PC-3 (cell line): ENCODE measurements at regions not wholly inside any gene's neighbourhood (a gene's known extent, or its start where the extent isn't known, plus 50 kb on each side); places are given as distances from the start of the nearest gene placed in this dataset.

Source experiments
- ATAC-seq: fragments of 200-7000 bp; cut with Tn5 transposase; 2 replicates; pipeline ENCODE4 v1.9.1; 2020; ENCODE audit warnings: mild to moderate bottlenecking, moderate library complexity
- BruUV-seq: library from RNA; stranded (reverse); fragments of 400-500 nt; replicated peaks from 2 replicates; lab custom pipeline; 2021; lab: Mats Ljungman, UMichigan
- CTCF ChIA-PET: fragments of 300-600 bp; sonication (Branson Sonifier 250); formaldehyde crosslinking; loops from one replicate; lab custom pipeline; 2022; ENCODE audit warnings: antibody characterized with exemption; lab: Charles Lee
- POLR2A ChIA-PET: fragments of 300-600 bp; sonication (Branson Sonifier 250); formaldehyde crosslinking; loops from one replicate; lab custom pipeline; 2022; ENCODE audit warnings: antibody characterized with exemption; ENCODE audit not compliant: unreplicated experiment; lab: Charles Lee
- DNase-seq: peaks from one replicate; pipeline ENCODE4 v3.0.0-alpha.2; 2015
- H2AFZ ChIP-seq: fragments of 300-600 bp; sonication (generic); 2 replicates; pipeline ENCODE4 v1.6.0; 2016; ENCODE audit warnings: antibody characterized with exemption, low read length
- H3F3A ChIP-seq: fragments of 300-600 bp; sonication (generic); one replicate; pipeline ENCODE4 v1.6.0; 2017; ENCODE audit warnings: antibody characterized with exemption, low read length, control low read depth, mild to moderate bottlenecking; ENCODE audit not compliant: unreplicated experiment
- H3K27ac ChIP-seq: fragments of 300-600 bp; sonication (generic); 2 replicates; pipeline ENCODE4 v1.5.1; 2016; ENCODE audit warnings: mild to moderate bottlenecking, low read length
- H3K27me3 ChIP-seq: fragments of 300-600 bp; sonication (generic); 2 replicates; pipeline ENCODE4 v1.6.1; 2016; ENCODE audit warnings: low read length, mixed read lengths
- H3K36me3 ChIP-seq: fragments of 300-600 bp; sonication (generic); 2 replicates; pipeline ENCODE4 v1.6.1; 2016; ENCODE audit warnings: low read depth, mixed run types, low read length, mixed read lengths
- H3K4me1 ChIP-seq: fragments of 300-600 bp; sonication (generic); 2 replicates; pipeline ENCODE4 v1.5.1; 2016; ENCODE audit warnings: low read length; ENCODE audit not compliant: insufficient read depth
- H3K4me2 ChIP-seq: fragments of 300-600 bp; sonication (generic); 2 replicates; pipeline ENCODE4 v1.6.0; 2016; ENCODE audit warnings: low read length
- H3K4me3 ChIP-seq: fragments of 300-600 bp; sonication (generic); 2 replicates; pipeline ENCODE4 v1.5.1; 2016; ENCODE audit warnings: mild to moderate bottlenecking, low read length, mixed read lengths
- H3K79me2 ChIP-seq: fragments of 300-600 bp; sonication (generic); 2 replicates; pipeline ENCODE4 v1.6.1; 2017; ENCODE audit warnings: low read length, mixed read lengths
- H3K9ac ChIP-seq: fragments of 300-600 bp; sonication (generic); 2 replicates; pipeline ENCODE4 v1.6.0; 2016; ENCODE audit warnings: mild to moderate bottlenecking, low read length
- H3K9me2 ChIP-seq: fragments of 300-600 bp; sonication (generic); replicated peaks from 2 replicates; pipeline ENCODE4 v1.6.1; 2016; ENCODE audit warnings: mixed run types, low read length, mixed read lengths
- H3K9me3 ChIP-seq: fragments of 300-600 bp; sonication (generic); 2 replicates; pipeline ENCODE4 v1.6.1; 2016; ENCODE audit warnings: low read length, mixed read lengths
- H4K20me1 ChIP-seq: fragments of 300-600 bp; sonication (generic); 2 replicates; pipeline ENCODE4 v1.6.1; 2016; ENCODE audit warnings: low read length, mixed read lengths
- CTCF ChIP-seq: fragments of 300-600 bp; sonication (generic); conservative IDR thresholded peaks from 2 replicates; pipeline ENCODE4 v1.5.1; 2017; ENCODE audit warnings: antibody characterized with exemption, low read depth, mild to moderate bottlenecking, low read length
- EZH2 ChIP-seq: fragments of 300-600 bp; sonication (generic); IDR thresholded peaks from one replicate; pipeline ENCODE4 v1.6.1; 2017; ENCODE audit warnings: antibody characterized with exemption, mild to moderate bottlenecking, low read length; ENCODE audit not compliant: unreplicated experiment
- EZH2phosphoT487 ChIP-seq: fragments of 300-600 bp; sonication (generic); IDR thresholded peaks from 2 replicates; pipeline ENCODE4 v1.6.1; 2018; ENCODE audit warnings: mild to moderate bottlenecking, antibody characterized with exemption, low read length, borderline replicate concordance
- intact Hi-C: fragments of 100-400 bp; cut with micrococcal nuclease; formaldehyde crosslinking; loops from 2 replicates; pipeline ENCODE4 v1.9.0; 2023

DNA sequence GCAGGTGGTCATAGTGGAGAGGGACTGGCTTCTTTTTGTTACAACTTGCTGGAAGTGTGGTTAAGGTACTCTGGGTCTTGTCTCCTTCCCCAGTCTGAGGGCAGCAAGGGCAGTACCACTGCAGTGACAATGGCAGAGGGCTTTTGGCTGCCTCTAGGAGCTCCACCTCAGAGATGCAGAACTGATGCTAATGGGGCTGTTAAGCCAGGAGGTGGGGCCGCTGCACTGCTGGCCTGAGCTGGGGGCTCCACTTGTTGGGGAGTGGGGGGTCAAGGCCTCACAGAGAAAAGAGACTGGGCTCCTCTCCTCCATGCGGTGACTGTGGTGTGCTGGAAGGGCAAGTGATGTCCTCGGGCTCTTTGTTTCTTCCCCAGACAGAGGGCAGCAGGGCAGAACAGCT, 135.7 kb downstream of the DSEL start:
- BruUV-seq, result no TSS peak
- ChIA-PET CTCF (no interaction called here), POLR2A (no interaction called here)
- peaks cover 4% of the 10 kb centered on the region for H3F3A ChIP-seq
- intact Hi-C loops, result no loop called here
- no peak for TF ChIP-seq EZH2phosphoT487
- TF ChIP-seq CTCF, result no peak
- TF ChIP-seq EZH2, result no peak
- no peaks in the 10 kb centered on the region for H4K20me1 ChIP-seq
- H3K4me2 ChIP-seq, result no peak overlapping the region
- H2AFZ ChIP-seq, result no peak overlapping the region
- no peaks in the 10 kb centered on the region for H3K27me3 ChIP-seq
- H3K9me2 ChIP-seq, result no peaks in the 10 kb centered on the region
- no peaks in the 10 kb centered on the region for H3K9me3 ChIP-seq
- no peak for DNase-seq
- ATAC-seq, result no peak
- H3K9ac ChIP-seq, result no peak overlapping the region
- no peaks in the 10 kb centered on the region for H3K36me3 ChIP-seq
- no peaks in the 10 kb centered on the region for H3K79me2 ChIP-seq
- H3K4me3 ChIP-seq, result no peak overlapping the region
- no peaks in the 10 kb centered on the region; the same call in 1 of the 2 replicates for H3K4me1 ChIP-seq
- H3K27ac ChIP-seq, result no peak overlapping the region

GRCh38 chr18:67379981-67380380, 136.5 kb downstream of the DSEL start:
- H3K27me3 ChIP-seq, result no peaks in the 10 kb centered on the region

More at GRCh38 chr18:67379981-67380380, 136.5 kb downstream of the DSEL start:
- intact Hi-C loops, result no loop called here
- no peak for DNase-seq
- Histone ChIP-seq H3K27ac (no peak overlapping the region), H2AFZ (no peak overlapping the region), H3K79me2 (no peaks in the 10 kb centered on the region), H3K36me3 (no peaks in the 10 kb centered on the region), H3F3A (no peaks in the 10 kb centered on the region), H3K9me3 (no peaks in the 10 kb centered on the region), H3K4me1 (no peaks in the 10 kb centered on the region), H3K4me2 (no peak overlapping the region), H4K20me1 (no peaks in the 10 kb centered on the region), H3K9ac (no peak overlapping the region), H3K4me3 (no peak overlapping the region), H3K9me2 (no peaks in the 10 kb centered on the region)
- TF ChIP-seq CTCF (no peak), EZH2 (no peak), EZH2phosphoT487 (no peak)
- ATAC-seq, result no peak
- ChIA-PET CTCF (no interaction called here), POLR2A (no interaction called here)
- BruUV-seq, result no TSS peak
